Occipital lobe (tissue), 1 donor: ENCODE measurements at regions not wholly inside any gene's neighbourhood (a gene's known extent, or its start where the extent isn't known, plus 50 kb on each side); places are given as distances from the start of the nearest gene placed in this dataset.

ENCODE experiments used
- DNase-seq: peaks from one replicate; lab custom pipeline; 2025; lab: John Stamatoyannopoulos, UW

GRCh38 chr6:74645108-74645849 lies 560.6 kb downstream of the COL12A1 start:
- DNase-seq: no peak

- no peak for DNase-seq
These were observed 563.8 kb downstream of the COL12A1 start for GRCh38 chr6:74642101-74642500.

GRCh38 chr6:74638412-74638811 lies 567.4 kb downstream of the COL12A1 start:
- no peak for DNase-seq

- no peak for DNase-seq
These were observed 573.5 kb downstream of the COL12A1 start for GRCh38 chr6:74632196-74632875.

GRCh38 chr6:74631564-74631963 lies 574.3 kb downstream of the COL12A1 start:
- no peak for DNase-seq

GRCh38 chr6:74626288-74626687 lies 579.6 kb downstream of the COL12A1 start:
- DNase-seq: no peak

- DNase-seq: no peak
These were observed 582.8 kb downstream of the COL12A1 start for GRCh38 chr6:74623027-74623426.

DNA sequence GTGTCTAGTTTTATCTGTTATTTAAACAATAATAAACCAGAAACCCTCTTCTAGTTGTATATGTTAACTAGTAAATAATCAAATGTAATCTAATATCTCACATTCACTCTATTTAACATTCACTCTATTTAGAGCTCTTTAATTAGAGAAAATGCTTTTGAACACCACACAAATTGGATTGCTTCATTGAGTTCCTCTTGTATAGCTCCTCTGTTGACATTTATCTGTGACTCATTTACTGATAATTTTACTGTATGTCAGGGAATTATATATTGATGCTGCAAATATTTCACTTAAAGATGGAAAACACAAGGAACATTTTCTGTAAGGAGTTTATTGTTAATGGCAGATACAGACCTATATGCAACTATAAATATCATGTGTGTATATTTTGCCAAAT lies 594.6 kb downstream of the COL12A1 start:
- no peak for DNase-seq

DNA sequence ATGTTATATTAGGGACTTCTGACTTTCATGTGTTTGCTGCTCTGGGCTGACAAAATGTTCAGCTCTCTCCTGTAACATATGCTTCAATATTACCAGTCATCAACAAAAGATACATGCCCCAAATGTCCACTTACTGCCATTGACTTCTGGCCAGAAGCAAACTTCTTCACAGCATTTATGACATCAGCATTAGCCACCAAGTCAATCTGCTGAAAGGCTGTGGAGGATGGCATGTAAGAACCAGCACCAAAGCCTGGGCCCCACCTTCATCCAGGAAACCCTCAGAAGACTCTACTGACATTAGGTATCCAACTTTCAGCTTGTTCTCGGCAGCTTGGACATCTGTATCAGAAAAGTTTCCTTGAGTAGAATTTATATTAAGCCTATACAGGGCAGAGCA lies 595.5 kb downstream of the COL12A1 start:
- no peak for DNase-seq

GRCh38 chr6:74609871-74610270 lies 596.0 kb downstream of the COL12A1 start:
- no peak for DNase-seq

- no peak for DNase-seq
These were observed 597.9 kb downstream of the COL12A1 start for GRCh38 chr6:74607934-74608333.

DNA sequence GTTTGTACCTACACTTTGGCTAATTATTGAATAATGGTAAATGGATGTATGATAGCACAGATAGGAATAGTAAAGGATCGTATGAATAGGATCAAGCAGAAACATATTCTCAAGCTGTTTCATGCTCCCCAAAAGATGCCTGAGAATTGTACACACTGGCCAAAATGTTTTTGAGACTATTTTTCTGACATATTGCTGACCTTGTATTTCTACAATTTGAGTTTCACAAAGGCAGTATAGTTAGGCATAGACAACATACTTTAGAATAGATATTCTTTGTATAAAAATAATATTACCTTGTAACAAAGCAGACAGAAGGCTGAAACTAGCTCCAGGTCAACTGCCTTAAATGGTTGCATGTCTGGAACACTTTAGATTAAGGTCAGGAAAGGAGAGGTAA lies 598.4 kb downstream of the COL12A1 start:
- no peak for DNase-seq

GRCh38 chr6:74606582-74607071 lies 599.2 kb downstream of the COL12A1 start:
- DNase-seq: no peak

DNA sequence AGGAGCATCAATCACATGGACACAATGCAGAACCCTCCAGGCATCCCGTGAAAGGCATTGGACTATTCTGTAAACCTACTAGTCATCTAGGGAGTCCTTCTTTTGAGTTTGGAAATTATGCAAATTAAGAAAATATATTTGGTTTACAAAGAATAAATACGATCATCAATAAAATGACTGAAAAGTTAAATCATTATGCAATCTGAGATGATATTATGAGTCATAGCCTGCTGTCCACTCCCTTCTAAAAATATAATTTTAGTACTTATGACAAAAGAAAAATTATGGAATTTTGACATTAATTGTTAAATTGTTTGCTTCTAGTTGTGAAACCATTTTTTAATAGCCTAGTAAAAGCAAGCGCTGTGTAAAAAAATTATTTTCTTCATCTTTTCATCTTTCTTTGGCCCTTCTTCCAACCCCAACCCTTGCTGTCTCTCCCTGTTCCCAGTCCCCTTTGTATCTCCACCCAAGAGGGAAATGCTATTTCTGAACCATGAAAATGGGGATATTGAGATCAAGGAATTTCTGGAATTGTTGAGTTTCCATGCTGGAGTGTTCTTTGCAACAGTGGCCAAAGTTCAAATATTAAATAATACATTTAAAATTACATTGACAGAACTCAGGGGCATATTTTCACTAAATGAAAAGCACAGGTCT lies 599.8 kb downstream of the COL12A1 start:
- no peak for DNase-seq

DNA sequence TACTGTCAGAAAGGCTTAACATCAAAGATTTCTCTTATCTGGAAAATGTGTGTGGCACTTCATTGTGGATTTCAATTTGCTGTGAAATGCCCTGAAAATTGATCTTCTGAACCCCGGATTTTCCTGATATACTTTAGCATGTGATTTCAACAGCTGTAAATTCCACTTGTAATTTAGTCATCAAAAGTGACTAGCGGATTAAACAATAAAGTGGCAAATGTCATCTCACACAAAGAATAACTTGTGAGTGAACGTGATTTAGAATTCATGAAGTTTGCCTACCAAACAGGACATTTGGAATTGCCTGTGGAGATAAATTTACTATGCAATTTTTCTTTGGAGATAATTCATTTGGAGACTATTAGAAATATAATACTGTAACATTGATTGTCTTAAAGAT lies 601.6 kb downstream of the COL12A1 start:
- DNase-seq: no peak

- no peak for DNase-seq
These were observed 602.4 kb downstream of the COL12A1 start for GRCh38 chr6:74603322-74604076.

DNA sequence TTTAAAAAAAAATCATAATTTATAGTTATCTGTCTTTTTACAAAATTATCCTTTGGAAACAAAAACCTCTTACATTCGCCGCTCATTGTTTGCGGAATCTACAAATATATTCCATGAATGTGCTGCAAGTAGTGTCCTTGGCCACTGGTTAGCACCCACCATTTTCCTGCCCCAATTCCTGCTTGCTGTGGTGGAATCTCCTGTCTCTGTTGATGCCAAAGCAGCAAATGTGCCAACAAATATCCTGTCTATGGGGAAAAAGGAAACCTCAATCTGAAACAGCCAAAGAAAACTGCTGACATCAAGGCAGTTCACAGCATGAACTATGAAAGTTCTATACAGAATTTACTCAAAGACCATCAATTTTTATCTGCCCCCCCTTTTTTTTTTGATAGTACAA lies 603.6 kb downstream of the COL12A1 start:
- DNase-seq: no peak

DNA sequence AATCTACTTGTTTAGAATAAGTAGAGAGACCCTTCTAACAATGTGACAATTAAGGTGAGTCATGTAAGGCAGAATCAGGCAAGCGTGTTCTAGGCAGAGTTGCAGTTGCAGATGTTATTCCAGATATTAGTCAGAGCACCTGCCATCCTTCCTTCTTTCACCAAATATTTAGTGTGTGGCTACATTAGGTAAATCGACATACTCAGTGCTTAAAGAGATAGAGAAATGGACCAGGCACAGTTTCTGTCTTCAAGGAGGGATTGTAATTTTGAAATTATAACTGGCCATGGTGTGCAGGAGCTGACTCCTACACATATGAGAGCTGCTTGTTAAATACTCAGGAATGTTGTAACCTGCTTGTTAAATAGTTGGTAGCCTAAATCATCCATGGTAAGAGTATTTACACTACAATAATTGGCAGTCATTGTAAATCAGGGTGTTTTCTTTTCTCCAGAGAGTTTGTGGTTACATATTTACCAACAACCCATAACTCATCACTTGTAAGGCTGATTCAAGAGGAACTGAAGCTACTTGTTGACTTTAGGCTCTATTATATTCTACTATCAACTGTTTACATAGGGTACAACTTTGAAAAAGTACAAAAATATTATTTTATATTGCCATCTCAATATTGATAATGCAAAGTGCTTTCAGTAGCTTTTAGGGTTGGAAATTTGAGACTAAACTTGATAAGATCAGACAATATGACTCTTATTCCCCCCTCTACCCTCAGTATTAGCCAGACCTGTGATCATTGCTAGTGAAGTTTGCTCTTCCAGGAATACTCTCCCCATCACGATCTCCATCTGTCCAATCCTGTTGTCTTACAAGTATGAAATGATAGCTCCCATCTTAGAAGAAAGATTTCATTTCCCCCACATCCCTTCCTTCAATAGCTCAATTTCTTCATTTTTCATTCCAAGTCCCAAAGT lies 607.1 kb downstream of the COL12A1 start:
- DNase-seq: no peak

- no peak for DNase-seq
These were observed 608.0 kb downstream of the COL12A1 start for GRCh38 chr6:74597840-74598239.

GRCh38 chr6:74597266-74597665 lies 608.6 kb downstream of the COL12A1 start:
- DNase-seq: no peak

DNA sequence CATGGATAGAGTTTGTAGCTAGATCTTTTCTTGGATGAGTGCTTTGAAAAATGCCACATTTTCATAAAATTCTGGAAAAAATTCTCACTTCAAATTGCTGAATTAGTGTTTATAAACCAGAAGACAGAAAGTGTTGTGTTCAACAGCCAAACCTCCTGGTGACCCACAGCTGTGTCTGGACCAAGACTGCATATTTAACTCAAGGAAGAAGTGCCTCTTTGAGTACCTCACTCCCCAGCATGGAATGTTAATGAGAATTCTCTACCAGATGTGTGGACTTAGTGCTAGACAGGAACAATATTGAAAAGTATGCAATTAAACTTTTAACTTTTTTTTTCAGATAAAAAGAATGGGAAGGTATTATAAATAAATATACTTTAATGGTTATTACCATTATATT lies 609.3 kb downstream of the COL12A1 start:
- DNase-seq: no peak
